ENCODE measurements at regions not wholly inside any gene's neighbourhood (a gene's known extent, or its start where the extent isn't known, plus 50 kb on each side); places are given as distances from the start of the nearest gene placed in this dataset.
"Not testable (repeated sequence)": the region's sequence is repeated elsewhere in the genome, so short reads cannot be mapped to it uniquely, and the experiment has no call there.

DNA sequence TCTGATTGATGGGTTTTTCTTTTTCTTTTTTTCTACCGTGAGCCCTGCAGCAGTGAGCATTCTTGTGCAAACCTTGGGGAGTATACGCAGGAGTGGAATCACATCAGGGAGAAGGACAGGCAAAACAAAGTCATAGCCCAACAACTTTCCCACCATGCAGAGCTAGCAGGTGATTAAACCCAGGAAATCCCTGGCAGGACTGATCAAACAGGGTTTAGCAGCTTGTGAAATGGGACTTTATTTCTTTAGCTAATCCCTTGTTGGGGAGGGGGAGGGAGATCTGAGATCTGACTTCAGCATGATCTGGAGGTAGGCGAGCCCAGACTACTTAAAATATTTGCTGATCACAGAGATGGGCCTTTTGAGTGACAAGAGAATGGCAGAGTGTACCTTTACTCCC is 162.0 kb upstream of the GLRA1 start:
- ATAC-seq (no peak), DNase-seq (no peak)
- Mint-ChIP-seq H3K27ac (no peak overlapping the region), H3K4me1 (no peaks in the 10 kb centered on the region), H3K9me3 (no peaks in the 10 kb centered on the region), H3K27me3 (no peaks in the 10 kb centered on the region), H3K4me3 (no peak overlapping the region)

DNA sequence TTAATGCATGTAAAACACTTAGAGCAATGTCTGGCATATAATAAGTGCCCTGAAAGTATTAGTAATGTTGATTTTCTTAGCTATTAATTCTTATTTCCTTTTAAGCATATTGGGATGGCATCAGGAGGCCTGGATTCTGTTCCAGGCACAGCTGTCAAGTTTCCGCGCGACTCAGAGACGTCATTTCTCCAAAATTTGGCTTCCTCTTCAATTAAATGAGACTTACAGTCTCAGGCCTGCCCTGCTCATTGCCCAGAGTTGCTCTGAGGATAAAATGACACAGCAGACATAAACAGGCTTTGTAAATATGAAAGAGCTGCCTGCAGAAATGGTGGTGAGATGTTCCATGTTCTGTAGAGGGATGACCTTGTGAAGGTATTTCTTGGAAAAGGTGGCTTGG is 159.8 kb upstream of the GLRA1 start:
- H3K4me1 Mint-ChIP-seq: no peaks in the 10 kb centered on the region
- no peak overlapping the region for H3K4me3 Mint-ChIP-seq
- no peaks in the 10 kb centered on the region for H3K9me3 Mint-ChIP-seq
- DNase-seq: no peak
- H3K27me3 Mint-ChIP-seq: no peaks in the 10 kb centered on the region
- no peak for ATAC-seq
- no peak overlapping the region for H3K27ac Mint-ChIP-seq

DNA sequence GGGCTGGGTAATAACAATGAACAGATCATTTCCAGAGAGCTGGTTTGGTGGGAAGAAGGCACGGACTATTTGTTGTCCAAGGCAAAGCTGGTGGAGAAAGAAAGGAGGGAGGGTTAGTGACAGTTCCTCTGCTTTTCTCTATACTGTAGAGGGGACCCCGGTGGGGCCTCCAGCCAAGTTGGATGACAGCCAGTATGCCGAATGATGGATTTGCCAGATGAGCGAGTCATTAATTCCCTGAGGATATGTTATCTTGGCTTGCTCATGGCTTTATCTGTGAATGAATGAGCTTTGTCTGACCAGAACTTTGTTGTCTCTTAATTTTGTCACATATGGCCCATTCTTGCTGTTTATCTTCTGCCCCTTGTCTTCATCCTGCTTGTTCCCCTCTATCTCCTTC is 158.6 kb upstream of the GLRA1 start:
- Mint-ChIP-seq H3K9me3 (no peaks in the 10 kb centered on the region), H3K27me3 (no peaks in the 10 kb centered on the region), H3K4me3 (no peak overlapping the region), H3K27ac (no peak overlapping the region), H3K4me1 (no peaks in the 10 kb centered on the region)
- no peak for ATAC-seq
- no peak for DNase-seq

DNA sequence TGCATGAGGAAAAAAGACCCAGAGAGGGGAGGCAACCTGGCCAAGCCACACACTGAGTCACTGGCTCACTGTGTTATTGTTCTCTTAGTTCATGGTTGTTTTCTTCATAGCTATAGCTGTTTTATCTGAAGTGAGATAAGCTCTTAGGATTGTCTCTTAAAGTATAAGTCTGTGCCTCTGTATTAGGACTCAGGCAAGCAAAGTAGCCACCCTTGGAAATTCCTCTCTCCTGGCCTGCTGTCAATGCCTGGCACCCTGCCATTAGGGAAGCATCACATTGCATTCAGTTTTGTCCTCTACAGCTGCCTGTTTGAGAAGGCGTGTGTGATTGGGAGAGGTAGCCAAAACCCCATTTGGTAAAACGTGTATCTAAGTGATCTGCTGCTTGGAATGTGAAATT is 147.4 kb upstream of the GLRA1 start:
- DNase-seq: no peak
- H3K4me1 Mint-ChIP-seq: no peaks in the 10 kb centered on the region
- peaks cover 18% of the 10 kb centered on the region for H3K27me3 Mint-ChIP-seq
- H3K27ac Mint-ChIP-seq: peak overlapping the region in 1 of 2 donors; percentile 59
- H3K9me3 Mint-ChIP-seq: peaks cover 0 to 7% of the 10 kb centered on the region in 2 donors
- no peak overlapping the region for H3K4me3 Mint-ChIP-seq
- ATAC-seq: no peak

DNA sequence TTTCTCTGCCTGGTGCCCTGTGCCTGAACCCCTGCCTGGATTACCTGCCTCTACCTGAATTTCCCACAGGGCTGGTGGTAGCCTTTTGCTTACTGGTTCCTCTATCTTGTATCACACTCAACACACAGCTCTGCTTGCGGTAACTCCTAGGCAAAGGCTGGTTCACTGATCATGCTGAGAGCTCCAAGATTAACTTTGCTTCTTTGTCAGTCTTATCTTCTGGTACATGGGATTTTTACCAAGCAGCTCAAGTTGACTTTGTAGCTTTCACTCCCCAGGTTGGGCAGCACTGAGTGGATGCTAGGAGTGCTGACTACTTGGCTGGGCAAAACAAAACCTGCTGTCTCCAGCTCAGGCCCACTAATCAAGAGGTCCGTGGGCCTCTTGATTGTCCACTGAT is 145.9 kb upstream of the GLRA1 start:
- H3K9me3 Mint-ChIP-seq: peaks cover 0 to 7% of the 10 kb centered on the region in 2 donors

DNA sequence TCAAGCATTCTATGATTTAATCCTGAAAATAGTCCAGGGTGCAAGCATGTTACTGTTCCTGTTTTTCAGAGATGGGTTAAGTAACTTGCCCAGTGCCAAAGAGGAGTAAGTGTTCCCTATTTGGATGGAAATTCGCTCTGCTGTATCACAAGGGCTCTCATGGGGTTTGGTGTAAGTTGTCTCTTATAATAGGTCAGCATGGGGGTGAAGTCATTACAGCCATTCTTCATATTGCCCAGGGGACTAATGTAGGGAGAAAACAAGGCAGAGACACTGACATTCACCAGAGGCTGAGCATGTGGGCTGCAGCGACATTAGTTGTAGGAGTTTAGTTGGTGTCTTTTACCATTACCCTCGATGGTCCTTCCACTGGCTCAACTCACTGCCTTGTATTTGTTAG is 142.1 kb upstream of the GLRA1 start:
- peaks cover 6 to 9% of the 10 kb centered on the region in 2 donors for H3K9me3 Mint-ChIP-seq
- no peak overlapping the region for H3K27ac Mint-ChIP-seq
- no peaks in the 10 kb centered on the region for H3K4me1 Mint-ChIP-seq
- H3K27me3 Mint-ChIP-seq: no peaks in the 10 kb centered on the region
- H3K4me3 Mint-ChIP-seq: no peak overlapping the region
- no peak for ATAC-seq
- DNase-seq: no peak

More for the DNA sequence above, 145.9 kb upstream of the GLRA1 start:
- DNase-seq: no peak
- Mint-ChIP-seq H3K27me3 (peaks cover 18% of the 10 kb centered on the region), H3K4me3 (no peak overlapping the region), H3K27ac (no peak overlapping the region), H3K4me1 (no peaks in the 10 kb centered on the region)
- ATAC-seq: no peak

DNA sequence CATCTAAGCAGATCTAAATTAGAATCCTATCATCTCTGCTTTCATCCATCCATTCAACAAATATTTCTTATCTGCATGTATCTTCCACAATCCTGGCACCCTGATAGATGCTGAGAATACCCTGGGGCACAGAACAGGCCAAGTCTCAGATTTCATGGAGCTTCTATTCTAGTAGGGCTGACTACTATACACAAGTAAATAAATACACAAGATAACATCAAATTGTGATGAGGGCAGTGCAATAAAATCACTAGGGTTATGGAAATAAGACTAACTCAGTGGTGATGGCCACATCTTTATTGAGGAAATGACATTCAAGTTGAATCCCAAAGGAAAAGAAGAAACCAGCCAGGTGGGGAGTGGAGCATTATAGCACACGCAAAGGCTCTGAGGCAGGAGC is 138.4 kb upstream of the GLRA1 start:
- Mint-ChIP-seq H3K27me3 (no peaks in the 10 kb centered on the region), H3K4me3 (no peak overlapping the region), H3K4me1 (peaks cover 5% of the 10 kb centered on the region), H3K27ac (no peak overlapping the region), H3K9me3 (peaks cover 6 to 9% of the 10 kb centered on the region in 2 donors)
- no peak for ATAC-seq
- DNase-seq: no peak

DNA sequence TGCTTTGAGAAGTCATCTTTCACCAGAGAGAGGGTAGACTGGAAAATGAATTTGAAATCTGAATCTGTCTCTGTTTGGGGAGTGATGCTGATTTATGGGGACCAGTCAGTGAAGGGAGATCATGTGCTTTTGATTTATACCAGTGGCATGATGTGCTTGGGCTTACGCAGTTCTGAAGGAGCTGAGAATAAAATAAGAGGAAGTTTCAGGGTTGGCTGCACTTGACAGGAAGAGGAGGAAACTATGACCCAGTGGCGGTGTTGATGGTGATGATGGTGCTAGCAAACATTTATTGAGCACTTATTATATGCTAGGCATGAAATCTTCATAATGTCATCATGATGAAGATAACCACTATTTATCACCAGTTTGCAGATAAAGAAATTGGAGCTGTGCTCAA is 136.4 kb upstream of the GLRA1 start:
- DNase-seq (no peak), ATAC-seq (no peak)
- no peaks in the 10 kb centered on the region for H3K27me3 Mint-ChIP-seq
- H3K27ac Mint-ChIP-seq: no peak overlapping the region
- peaks cover 5% of the 10 kb centered on the region for H3K4me1 Mint-ChIP-seq
- peaks cover 6 to 9% of the 10 kb centered on the region in 2 donors for H3K9me3 Mint-ChIP-seq
- H3K4me3 Mint-ChIP-seq: no peak overlapping the region

DNA sequence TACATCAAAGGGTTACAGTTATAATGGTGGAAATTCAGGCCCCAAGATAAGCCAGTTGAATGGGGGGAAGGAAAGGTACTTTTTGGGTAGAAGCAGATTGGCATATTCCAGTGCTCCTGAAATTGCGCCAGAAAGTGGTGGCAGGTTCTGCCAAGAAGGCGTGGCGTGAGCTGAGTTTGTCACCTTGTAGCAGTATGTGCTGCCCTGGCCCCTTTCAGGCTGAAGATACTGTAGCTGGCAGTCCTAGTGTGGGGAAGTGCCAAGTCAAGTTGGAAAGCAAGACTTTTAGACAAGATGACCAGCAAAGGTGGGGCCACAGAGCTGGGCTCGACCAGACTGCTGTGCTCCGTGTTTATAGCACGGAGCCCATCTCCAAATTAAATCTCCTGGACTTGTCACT is 133.6 kb upstream of the GLRA1 start:
- no peak overlapping the region for H3K4me3 Mint-ChIP-seq
- H3K4me1 Mint-ChIP-seq: peaks cover 5% of the 10 kb centered on the region
- H3K27me3 Mint-ChIP-seq: no peaks in the 10 kb centered on the region
- H3K27ac Mint-ChIP-seq: no peak overlapping the region
- ATAC-seq (no peak), DNase-seq (no peak)
- H3K9me3 Mint-ChIP-seq: peaks cover 4 to 8% of the 10 kb centered on the region in 2 donors

DNA sequence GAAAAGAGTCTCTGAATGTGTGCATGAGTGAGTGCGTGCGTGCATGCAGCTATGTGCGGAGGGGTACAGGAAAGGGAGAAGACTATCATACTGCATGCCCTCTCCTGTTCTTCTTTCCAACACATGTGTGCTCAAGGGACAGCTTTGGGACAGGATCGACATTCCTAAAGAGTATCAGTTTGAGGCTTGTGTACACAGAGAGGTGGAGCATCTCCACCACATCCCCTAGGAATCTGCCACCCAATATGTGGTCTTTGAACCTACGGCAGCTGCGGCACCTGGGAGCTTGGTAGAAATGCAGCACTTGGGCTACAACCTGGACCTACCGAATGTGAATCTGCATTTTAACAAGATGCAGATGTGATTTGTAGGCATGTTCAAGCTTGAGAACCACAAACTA is 132.3 kb upstream of the GLRA1 start:
- no peak overlapping the region for H3K4me3 Mint-ChIP-seq
- H3K27me3 Mint-ChIP-seq: no peaks in the 10 kb centered on the region
- ATAC-seq: no peak

DNA sequence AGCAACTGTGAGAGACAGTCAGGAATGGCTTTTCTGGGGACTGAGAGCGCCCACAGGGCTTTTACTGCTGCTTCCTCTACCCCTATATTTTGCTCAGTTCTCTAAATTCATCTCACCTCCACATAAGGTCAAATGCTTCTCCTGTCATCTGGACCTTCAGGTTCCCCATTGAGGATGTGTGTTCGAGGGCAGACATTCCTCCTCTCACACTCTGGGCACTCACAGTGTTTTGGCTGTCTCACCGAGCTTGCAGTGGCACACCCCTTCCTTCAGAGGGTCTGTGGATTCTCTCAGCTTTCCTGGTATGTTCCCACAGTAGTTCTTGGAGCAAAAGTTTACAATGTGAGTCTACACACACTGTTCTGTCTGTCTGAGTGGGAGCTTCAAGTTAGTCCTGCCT is 127.8 kb upstream of the GLRA1 start:
- H3K27ac Mint-ChIP-seq: no peak overlapping the region
- no peak for ATAC-seq
- H3K4me3 Mint-ChIP-seq: no peak overlapping the region

More for the DNA sequence above, 132.3 kb upstream of the GLRA1 start:
- Mint-ChIP-seq H3K4me1 (peaks cover 5% of the 10 kb centered on the region), H3K27ac (no peak overlapping the region), H3K9me3 (peaks cover 12 to 13% of the 10 kb centered on the region in 2 donors)
- DNase-seq: no peak

DNA sequence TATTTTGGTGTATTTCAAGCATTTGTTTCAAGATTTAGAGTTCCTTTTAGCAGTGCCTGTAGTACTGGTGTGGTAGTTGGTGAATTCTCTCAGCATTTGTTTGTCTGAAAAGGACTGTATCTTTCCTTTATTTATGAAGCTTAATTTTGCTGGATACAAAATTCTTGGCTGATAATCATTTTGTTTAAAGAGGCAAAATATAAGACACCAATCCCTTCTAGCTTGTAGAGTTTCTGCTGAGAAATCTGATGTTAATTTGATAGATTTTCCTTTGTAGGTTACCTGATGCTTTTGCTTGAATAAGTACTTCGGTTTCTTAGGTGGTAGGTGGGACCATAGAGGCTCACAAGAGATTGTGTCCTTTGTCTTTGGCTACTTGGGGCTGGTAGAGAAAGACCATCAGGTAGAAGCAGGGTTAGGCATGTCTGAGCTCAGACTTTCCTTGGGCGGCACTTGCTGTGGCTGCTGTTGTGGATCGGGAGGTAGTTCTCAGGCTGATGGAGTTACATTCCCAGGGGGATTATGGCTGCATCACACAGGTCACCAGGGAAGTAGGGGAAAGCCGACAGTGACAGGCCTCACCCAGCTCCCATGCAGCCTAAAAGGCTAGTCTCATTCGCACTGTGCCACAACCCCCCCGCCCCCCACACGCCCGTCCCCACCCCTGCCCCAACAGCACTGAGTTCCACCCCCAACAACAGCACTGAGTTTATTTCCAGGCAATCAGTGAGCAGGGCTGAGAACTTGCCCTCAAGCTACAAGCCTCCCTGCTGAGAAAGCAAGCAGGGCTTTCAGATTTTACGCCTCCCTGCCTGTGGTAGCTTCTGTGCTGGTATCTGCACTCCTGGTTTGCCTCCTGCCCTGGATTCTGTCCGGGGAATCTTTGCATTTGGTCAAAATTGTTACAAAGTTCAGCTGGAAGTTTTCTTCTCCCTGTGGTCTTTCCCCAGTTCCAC is 127.1 kb upstream of the GLRA1 start:
- Mint-ChIP-seq H3K9me3 (peaks cover 30 to 57% of the 10 kb centered on the region in 2 donors), H3K27me3 (no peaks in the 10 kb centered on the region), H3K4me3 (no peak overlapping the region), H3K4me1 (no peaks in the 10 kb centered on the region), H3K27ac (no peak overlapping the region)
- ATAC-seq (no peak), DNase-seq (no peak)

More for the DNA sequence above, 127.8 kb upstream of the GLRA1 start:
- peaks cover 30 to 53% of the 10 kb centered on the region in 2 donors for H3K9me3 Mint-ChIP-seq
- no peak for DNase-seq
- H3K27me3 Mint-ChIP-seq: no peaks in the 10 kb centered on the region
- H3K4me1 Mint-ChIP-seq: no peaks in the 10 kb centered on the region

DNA sequence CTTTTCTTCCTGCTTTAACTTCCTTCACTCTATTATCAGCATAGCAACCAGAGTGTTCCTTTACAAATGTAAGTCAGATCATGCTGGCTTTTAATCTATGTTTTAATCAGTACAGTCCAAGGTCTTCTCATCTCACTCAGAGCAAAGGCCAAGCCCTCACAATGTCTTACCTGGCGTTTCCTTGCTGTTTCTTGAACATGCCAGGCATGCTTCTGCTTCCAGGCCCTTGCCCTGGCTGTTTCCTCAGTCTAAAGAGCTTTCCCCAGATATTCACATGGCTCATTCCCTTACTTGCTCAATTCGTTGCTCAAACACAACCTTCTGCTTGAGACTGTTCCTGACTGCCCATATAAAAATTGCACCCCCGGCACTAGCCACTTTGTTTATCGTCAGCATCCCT is 121.7 kb upstream of the GLRA1 start:
- DNase-seq (no peak), ATAC-seq (no peak)
- no peak overlapping the region for H3K4me3 Mint-ChIP-seq
- peaks cover 17 to 38% of the 10 kb centered on the region in 2 donors for H3K9me3 Mint-ChIP-seq
- H3K27me3 Mint-ChIP-seq: no peaks in the 10 kb centered on the region
- H3K27ac Mint-ChIP-seq: no peak overlapping the region
- no peaks in the 10 kb centered on the region for H3K4me1 Mint-ChIP-seq

DNA sequence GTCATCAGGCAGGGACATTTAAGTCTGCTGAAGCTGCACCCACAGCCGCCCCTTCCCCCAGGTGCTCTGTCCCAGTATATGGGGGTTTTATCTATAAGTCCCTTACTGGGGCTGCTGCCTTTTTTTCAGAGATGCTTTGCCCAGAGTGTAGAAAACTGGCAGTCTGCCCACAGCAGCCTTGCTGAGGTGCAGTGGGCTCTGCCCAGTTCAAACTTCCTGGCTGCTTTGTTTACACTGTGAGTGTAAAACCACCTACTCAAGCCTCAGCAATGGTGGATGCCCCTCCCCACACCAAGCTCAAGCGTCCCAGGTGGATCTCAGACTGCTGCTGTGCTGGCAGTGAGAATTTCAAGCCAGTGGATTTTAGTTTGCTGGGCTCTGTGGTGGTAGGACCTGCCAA is 114.2 kb upstream of the GLRA1 start:
- not testable (repeated sequence) for ATAC-seq, H3K4me3 Mint-ChIP-seq, H3K27ac Mint-ChIP-seq, H3K27me3 Mint-ChIP-seq, DNase-seq
- Mint-ChIP-seq H3K4me1 (peaks cover 17% of the 10 kb centered on the region), H3K9me3 (peaks cover 4 to 10% of the 10 kb centered on the region in 2 donors)

DNA sequence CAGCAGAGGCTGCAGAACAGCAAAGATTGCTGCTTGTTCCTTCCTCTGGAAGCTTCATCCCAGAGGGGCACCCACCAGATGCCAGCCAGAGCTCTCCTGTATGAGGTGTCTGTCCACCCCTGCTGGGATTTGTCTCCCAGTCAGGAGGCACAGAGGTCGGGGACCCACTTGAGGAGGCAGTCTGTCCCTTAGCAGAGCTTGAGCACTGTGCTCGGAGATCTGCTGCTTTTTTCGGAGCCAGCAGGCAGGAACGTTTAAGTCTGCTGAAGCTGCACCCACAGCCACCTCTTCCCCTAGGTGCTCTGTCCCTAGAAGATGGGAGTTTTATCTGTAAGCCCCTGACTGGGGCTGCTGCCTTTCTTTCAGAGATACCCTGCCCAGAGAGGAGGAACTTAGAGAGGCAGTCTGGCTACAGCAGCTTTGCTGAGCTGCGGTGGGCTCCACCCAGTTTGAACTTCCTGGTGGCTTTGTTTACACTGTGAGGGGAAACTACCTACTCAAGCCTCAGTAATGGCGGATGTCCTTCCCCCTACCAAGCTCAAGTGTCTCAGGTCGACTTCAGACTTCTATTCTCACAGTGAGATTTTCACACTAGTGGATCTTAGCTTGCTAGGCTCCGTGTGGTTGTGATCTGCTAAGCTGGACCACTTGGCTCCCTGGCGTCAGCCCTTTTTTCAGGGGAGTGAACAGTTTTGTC is 101.8 kb upstream of the GLRA1 start:
- Mint-ChIP-seq H3K9me3 (peaks cover 35 to 45% of the 10 kb centered on the region in 2 donors), H3K4me3 (peak overlapping the region in 1 of 2 donors; percentile 11), H3K4me1 (peaks cover 15% of the 10 kb centered on the region), H3K27ac (peak overlapping the region; percentile 91 to 92)
- peak; percentile 76 for ATAC-seq
- DNase-seq: peak; percentile 32 to 59
- not testable (repeated sequence) for H3K27me3 Mint-ChIP-seq

DNA sequence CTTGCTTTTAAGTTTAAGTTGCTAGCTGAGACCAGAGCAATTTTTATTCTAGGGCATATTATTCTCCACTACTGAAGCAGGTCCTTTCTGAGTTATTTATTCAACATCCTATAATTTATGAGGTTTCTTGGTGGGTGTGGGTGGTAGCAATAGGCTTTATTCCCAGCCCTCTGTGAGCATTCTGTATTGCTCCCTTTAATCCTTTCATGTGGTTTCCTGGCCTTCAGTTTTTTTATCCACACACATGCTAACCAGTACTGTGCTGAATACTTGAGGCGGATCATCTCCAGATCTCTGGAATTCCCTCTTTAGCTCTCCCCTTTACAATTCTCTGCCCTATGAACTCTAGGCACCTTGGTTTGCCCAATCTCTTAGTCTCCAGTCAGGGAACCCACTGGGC is 91.8 kb upstream of the GLRA1 start:
- Mint-ChIP-seq H3K9me3 (peaks cover 5 to 8% of the 10 kb centered on the region in 2 donors), H3K27ac (no peak overlapping the region), H3K4me3 (no peak overlapping the region), H3K4me1 (no peaks in the 10 kb centered on the region), H3K27me3 (no peaks in the 10 kb centered on the region)
- ATAC-seq (no peak), DNase-seq (no peak)

Data from stimulated activated naive CD8-positive, alpha-beta T cell treated with anti-CD3 and anti-CD28 coated beads, Interleukin-15, amount 100 ng/mL, for 72 hours (primary cell).